Right hindlimb (tissue), 1 donor: ENCODE measurements at regions not wholly inside any gene's neighbourhood (a gene's known extent, or its start where the extent isn't known, plus 50 kb on each side); places are given as distances from the start of the nearest gene placed in this dataset.

ENCODE experiments used
- DNase-seq: peaks from one replicate; pipeline ENCODE4 v3.0.0-alpha.2; 2018

DNA sequence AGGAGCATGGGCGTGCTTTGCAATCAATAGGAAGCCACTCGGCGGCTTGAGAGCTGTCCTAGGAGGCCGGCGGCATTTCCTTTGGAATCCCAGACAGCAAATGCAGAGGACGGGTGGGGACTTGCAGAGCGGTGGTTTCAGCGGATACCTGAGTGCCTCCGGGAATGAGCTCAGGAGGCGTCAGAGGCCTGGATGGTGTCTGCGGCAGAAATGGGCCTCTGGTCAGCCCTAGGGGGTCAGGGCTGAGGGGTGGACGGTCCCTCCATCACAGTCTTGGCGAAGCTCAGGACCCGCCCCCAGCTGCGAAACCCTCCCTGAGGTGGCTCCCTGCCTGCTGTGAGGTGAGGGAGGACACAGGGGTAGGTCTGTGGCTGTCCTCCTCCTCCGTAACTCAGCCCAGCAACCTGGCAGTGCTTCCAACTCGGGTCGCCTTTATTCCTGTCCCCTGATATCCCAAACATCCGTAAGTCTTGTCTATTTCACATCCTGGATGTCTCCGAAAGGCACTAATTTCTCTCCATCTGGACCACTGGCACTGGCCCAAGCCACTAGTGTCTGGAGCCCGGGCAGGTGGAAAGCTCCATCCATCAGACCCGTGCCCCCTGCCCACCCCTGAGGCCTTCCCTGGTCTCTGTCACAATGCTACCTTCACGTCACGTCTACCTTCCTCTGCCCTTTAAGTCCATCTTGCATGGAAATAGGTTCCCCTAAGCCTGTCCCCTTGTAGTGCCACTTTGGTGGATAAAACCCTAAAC is 686.6 kb downstream of the BRD1 start:
- DNase-seq: no peak

- DNase-seq: no peak
Measured at GRCh38 chr22:49139492-49140151, 688.1 kb downstream of the BRD1 start.

DNA sequence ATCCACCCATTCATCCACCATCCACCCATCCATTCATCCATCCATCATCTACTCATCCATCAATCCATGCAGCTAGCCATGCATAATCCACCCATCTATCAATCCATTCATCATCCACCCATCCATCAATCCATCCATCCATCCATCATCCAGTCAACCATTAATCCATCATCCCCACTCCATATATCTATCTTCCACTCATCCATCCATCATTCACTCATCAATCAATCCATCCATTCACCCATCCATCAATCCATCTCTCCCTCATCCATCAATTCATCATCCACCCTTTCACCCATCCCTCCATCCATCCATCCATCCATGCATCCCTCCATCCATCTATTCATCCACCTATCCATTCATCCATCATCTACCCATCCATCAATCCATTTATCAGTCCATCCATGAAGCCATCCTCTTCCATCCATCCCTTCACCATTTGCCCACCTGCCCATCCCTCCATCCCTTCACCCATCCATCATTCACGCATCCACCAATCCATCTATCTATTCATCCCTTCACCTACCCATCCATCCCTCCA is 689.4 kb downstream of the BRD1 start:
- DNase-seq: no peak

DNA sequence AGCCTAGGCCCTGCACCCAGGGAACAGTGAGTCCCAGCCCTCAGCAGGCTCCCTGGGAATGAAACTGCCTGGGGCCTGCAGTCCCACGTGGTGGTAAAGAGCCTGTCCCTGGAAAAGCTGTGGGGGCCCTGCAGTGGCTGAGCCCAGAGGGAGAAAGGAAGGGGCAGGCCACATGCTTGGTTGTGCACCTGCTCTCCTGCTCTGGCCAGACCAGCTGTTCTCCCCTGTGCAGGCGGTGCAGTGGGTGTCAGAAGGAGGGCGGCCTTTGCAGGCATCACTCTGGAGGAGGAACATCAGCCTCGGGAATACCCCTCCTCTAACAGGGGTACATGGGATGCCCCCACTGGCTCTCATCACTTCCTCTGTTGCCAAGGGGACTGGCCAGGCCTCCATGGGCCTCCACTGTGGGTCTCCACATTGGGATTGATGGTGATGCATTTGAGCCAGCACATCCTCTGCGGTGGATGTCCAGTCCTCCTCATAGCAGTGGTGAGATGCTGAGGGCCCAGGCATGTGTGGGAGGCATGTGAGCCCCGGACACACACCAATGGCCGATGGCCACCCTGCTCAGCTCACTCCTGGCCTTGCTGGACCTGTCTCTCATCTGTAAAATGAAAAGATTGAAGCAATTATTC is 690.4 kb downstream of the BRD1 start:
- DNase-seq: no peak

DNA sequence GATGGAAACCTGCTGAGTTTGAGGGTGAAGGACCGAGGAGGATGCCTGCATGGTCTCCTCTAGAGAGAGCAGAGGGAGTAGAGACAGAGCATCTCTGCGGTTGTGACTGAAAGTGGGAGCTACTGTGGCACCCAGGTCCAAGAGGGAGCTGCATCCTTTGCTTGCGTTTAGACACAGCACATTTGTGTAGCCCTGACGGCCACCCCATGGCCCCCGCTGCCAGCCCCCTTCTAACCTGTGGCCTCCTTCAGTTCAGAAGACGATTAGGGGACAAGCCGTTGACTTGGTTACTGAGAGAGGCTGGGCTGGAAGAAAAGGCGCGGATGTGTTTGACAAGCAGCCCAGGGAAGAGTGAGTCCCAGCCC is 690.9 kb downstream of the BRD1 start:
- DNase-seq: no peak

GRCh38 chr22:49136041-49136815 is 691.4 kb downstream of the BRD1 start:
- DNase-seq: no peak

DNA sequence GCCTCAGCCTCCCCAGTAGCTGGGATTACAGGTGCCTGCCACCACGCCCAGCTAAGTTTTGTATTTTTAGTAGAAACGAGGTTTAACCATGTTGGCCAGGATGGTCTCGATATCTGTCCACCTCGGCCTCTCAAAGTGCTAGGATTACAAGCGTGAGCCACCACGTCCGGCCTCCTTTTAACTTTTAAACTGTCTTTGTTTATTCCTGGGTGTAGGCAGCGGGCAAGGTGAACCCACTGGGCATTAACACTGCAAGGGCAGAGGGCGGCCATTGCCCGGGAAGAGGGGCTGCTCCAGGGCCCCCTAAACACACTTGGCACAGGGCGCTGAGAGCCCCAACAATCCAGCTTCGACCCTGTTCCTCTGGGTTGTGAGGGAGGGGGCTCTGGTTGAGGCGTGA is 693.6 kb downstream of the BRD1 start:
- no peak for DNase-seq

GRCh38 chr22:49133541-49133940 is 694.1 kb downstream of the BRD1 start:
- no peak for DNase-seq

GRCh38 chr22:49132009-49132408 is 695.7 kb downstream of the BRD1 start:
- no peak for DNase-seq

- no peak for DNase-seq
Measured at GRCh38 chr22:49129736-49130135, 697.9 kb downstream of the BRD1 start.

GRCh38 chr22:49128874-49129273 is 698.8 kb downstream of the BRD1 start:
- DNase-seq: no peak

DNA sequence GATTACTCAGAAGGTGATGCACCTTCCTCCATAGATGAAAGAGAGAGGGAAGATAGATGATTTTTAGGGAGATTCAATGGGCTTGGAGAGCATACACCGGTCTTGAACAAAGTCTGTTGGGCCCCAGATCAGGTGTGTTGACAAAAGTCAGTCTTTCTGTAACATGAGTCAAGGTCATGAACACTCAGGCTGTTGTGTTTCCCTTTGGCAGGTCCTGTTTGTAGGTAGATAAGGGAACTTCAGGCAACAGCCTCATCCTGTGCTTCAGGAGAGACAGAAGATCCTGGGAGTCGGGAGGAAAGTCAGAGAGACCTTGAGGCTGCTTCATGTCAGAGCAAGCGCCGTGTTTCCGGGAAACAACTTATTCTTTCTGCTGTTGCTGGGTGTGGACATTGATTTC is 703.1 kb downstream of the BRD1 start:
- DNase-seq: no peak

GRCh38 chr22:49123621-49124192 is 704.0 kb downstream of the BRD1 start:
- DNase-seq: no peak

DNA sequence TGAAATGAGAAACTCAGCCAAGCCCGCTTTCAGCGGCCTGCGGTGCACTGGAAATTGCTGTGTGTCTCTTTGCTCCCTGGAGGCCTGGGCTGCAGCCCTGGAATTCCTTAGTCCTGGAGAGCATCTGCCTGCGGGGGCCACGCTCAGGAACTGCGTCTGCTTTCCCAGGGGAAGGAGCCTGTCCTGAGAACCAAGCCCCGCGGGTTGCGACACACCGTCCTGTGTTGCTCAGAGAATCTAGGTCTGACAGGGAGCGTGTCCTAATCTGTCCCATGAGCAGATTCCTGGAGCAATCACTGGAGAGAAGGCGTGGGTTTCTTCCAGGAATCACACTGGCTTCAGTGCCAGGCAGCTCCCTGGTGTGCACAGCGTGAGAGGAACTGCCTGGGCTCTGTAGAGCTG is 708.1 kb downstream of the BRD1 start:
- no peak for DNase-seq

GRCh38 chr22:49118065-49118464 is 709.6 kb downstream of the BRD1 start:
- no peak for DNase-seq

- no peak for DNase-seq
Measured at GRCh38 chr22:49117486-49117885, 710.2 kb downstream of the BRD1 start.

DNA sequence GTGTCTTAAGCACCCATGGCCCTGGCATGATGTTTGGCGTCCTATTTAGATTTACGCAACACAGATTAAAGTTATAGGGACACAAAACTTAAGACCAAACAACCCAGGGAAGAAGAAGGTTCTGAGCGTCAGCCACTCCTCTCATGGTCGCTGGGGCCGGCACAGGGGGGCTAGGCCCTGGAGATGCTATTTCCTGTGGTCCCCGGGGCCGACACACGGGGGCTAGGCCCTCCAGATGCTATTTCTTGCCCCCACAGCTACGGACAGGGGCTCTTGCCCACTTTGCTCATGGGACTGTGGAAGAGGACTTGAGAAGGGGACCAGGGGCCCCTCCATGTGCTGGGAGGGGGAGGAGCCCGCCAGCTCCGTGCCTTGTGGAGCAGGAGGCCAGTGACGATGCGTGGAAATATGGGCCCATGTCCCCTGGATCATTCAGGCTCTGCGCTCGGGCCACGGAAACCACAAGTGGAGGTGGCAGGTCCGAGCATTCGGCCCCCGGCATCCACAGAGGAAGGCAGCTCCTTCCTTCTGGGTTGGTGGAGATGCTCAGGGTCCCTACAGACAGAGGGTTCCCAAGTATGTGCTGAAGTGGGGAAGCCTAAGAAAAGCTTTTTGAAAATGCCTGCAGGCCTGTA is 711.1 kb downstream of the BRD1 start:
- no peak for DNase-seq

GRCh38 chr22:49116021-49116420 is 711.7 kb downstream of the BRD1 start:
- no peak for DNase-seq

DNA sequence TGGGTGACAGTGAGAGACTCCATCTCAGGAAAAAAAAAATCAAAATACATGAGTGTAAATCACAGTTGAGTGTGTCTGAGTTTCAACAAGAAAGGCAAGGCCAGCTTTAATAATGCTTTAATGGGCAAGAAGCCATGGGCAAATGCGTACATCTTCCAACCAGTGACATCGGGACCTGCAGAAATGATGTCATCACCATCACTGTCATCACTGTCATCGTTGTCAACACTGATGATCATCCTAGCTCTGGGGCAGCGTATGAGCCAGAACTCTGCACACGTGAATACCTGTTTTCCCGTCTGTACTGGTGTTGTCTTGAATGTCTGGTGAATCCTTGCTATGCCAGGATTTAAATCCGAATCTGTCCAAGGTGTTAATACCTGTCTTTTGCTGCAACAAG is 712.5 kb downstream of the BRD1 start:
- DNase-seq: no peak

DNA sequence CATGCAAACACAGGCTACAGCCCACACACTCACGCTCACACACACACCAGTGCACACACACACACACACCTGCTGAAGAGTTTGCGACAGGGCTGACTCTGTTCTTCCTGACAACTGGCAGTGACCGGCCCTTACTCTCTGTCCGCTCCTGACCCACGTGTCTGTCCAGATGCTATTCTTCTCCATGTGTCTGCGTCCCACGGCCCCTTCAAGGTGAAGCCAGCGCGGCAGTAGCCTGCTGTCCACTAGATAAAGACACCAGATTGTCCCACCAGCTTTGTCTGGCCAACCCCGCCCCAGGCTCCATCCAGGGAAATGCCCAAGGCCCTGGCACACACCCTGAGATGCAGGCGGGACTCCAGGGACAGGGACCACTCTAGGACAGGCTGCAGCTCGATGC is 713.9 kb downstream of the BRD1 start:
- DNase-seq: no peak

GRCh38 chr22:49112661-49113626 is 714.7 kb downstream of the BRD1 start:
- DNase-seq: no peak
